Activated CD8-positive, alpha-beta memory T cell treated with anti-CD3 and anti-CD28 coated beads, Interleukin-2, amount 50 U/mL, for 4 hours (primary cell): ENCODE measurements at regions not wholly inside any gene's neighbourhood (a gene's known extent, or its start where the extent isn't known, plus 50 kb on each side); places are given as distances from the start of the nearest gene placed in this dataset.

ENCODE experiments used
- DNase-seq: peaks from one replicate; pipeline ENCODE4 v3.0.0-alpha.2; 2020

DNA sequence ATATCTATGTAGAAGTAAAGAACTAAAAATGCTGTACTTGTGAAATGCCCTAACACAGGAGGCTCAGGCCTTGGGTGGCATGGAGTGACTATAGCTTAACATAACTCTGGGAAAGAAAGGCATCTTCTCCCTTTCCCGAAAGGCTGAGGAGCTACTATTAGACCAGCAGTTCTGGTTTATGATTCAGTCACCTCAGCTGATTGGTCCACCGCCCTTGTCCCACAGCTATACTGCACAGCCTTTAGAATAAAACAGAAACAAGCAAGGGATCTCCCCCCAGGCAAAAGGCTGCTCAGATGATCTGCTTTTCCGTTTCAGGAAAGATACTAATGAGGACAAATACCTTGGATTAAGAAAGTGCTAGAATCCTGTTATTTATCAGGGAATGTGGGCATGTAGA, 171.3 kb downstream of the SNCA start:
- no peak for DNase-seq

GRCh38 chr4:89664521-89664920, 172.4 kb downstream of the SNCA start:
- no peak for DNase-seq

DNA sequence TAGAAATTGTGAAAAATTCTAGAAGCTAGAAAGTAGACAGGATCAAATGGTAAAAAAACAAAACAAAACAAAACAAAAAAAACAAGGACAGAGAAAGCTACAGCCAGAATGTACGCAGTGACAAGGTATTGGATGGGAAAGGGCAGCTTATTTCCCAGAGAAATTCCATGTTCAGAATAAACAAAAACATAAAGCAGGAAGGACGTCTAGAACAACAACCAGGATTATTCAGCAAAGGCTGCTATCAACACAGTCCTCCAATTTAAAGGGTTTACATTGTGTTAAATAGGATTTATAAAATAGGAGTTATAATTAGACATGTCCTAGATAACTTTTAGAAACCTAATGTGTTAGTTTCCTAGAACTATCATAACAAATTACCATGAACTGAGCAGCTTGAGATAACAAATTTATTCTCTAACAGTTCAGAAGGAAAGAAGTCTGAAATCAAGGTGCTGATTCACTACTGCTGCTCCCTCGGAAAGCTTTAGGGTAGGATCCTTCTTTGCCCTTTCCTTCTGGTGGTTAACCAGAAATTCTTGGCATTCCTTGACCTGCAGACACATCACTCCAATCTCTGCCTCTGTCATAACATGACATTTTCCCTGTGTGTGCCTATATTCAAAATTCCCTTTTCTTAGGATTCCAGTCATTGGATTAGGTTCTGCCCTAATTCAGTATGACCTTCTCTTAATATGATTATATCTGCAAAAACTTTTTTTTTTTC, 175.6 kb downstream of the SNCA start:
- DNase-seq, result no peak

DNA sequence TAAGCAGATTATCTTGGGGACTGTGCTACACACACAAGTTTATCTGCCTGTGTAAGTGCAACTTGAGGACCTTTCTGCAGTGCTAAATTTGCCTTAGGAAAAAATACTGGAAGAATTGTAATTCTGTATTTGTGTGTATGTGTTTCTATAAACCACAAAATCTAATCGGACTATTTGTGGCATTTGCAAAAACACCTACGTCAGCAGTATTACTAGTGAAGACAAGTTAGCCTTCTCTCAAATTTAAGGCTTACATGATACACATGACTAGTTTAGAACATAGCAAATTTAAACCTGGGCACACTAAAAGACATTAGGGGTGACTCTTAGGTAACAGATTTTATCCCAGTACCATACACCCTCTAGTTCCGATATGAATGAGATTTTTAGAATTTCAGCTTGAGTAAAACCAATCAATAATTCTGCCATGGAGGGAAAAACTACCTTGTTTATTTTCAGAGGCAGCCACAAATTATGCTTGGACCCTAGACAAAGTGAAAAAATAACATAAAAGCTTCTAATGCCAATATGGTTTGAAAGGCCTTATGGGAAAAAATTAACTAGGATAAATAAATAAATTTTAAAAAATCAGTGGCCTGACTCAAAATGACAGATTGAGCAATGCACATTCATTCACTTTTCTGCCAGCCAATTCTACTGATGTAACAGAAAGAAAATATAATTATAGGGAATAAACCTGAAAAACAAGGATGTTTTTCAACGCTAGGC, 176.4 kb downstream of the SNCA start:
- DNase-seq, result no peak

- DNase-seq, result no peak
Measured at GRCh38 chr4:89658701-89659024, 178.3 kb downstream of the SNCA start.

DNA sequence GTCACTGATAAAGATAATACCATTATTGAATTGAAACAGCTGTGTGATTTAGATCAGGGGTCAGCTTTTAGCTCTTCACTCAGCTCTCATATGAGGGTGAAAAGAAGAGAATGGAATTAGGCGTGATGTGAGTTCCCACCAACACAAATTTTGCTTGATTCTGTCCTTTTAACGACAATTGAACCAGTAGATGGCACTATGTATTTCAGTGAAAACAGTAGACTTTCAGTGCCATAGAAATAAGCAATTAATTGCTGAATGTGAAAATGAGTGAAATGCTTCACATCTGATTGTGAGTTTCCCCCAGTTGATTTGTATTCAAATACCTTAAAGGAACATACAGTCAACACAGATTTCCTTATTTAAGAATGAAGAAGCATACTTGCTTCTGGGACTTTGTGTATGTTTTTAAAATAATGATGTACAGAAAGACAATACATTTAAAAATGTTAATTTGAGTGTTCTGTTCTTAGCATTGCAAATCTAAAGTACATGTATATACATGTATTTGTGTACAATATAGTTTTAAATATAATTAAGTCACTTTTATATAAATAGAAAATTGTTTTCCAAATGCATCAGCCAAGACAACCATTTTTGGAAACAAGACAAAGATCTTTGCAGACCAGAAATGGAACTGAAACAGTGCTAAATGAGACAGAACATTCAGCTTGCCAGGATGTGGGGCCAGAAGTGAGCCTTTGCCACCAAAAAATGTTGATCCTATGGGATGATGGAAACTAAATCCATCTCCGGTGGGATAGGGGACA, 178.8 kb downstream of the SNCA start:
- DNase-seq, result no peak

- no peak for DNase-seq
Measured at GRCh38 chr4:89653012-89653411, 183.9 kb downstream of the SNCA start.

- no peak for DNase-seq
Measured at GRCh38 chr4:89645482-89645881, 191.5 kb downstream of the SNCA start.

- DNase-seq, result no peak
Measured at GRCh38 chr4:89641367-89641687, 195.6 kb downstream of the SNCA start.

DNA sequence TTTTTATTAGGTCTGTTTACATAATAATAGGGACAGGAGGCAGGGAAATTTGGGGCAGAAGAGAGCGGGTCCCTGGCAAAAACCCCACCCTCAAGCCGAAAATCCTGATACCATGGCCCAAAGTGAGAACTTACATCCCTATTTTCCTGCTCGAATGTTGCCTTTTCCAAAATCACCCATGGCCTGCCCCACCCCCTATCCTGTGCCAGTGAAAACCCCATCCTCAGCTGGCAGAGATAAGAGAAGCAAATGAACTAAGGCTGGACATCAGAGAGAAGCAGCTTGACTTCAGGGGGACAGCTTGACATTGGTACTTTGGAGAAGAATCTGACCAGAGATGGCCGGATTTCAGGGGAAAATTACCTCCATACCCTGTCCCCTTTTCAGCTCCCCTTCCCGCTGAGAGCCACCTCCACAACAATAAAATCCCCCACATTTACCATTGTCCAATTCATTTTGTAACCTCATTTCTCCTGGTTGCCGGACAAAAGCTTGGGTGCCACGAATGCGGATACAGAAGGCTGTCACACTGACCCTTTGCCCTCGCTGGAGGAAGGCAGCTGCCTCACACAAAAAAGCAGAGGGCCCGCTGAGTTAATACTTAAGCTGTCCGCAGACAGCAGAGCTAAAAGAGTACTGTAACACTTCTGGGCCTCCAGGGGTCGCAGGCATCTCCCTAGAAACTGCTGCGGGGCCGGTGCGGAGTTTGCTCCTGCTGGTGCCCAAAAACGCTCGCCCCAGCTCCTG, 196.2 kb downstream of the SNCA start:
- DNase-seq, result no peak

DNA sequence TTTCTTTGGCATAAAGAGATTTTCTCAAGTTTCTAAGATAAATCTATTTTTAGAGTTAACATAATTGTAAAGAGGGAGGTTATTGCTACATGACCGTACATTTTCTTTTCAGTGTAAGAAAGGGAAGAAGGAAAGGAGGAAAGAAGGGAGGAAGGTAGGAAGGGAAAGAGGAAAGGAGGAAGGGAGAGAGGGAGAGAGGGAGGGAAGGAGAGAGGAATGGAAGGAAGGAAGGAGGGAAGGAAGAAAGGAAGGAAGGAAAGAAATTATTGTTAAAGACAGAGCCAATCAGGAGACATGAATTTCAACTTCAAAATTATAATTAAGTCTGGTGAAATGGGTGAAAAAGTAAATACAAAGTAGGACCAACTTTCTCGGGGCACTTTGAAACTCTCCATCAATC, 197.6 kb downstream of the SNCA start:
- DNase-seq, result no peak

DNA sequence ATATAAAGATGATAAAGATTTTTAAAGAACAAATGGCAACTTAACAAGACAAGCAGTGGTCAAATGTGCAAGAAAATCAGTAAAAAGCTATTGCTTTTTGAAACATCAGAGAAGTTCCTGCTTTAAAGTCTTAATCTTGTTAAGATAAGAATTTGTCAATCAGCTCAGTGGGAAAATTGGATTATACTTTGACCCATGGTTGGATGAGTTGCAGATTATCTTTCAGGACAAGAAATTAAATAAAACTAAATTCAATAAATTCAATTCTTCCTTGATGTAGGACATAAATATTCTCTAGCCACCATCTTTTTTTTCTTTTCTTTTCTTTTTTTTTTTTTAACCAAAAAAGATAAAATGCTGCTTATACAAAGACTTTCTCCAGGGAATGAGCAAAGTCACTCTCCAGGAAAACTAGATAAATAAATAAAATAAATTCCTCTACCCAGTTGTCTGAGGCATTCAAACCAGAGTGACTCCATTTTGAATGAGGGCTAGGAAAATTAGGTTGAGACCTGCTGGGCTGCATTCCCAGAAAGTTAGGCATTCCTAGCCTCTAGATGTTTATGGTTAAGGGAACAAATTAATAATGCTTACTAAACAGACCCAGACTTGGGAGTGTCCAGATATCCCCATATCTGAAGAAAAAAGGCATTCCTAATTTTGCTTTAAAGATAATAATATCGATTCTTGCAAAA, 211.2 kb downstream of the SNCA start:
- DNase-seq, result no peak

GRCh38 chr4:89619206-89619962, 217.6 kb downstream of the SNCA start:
- no peak for DNase-seq

DNA sequence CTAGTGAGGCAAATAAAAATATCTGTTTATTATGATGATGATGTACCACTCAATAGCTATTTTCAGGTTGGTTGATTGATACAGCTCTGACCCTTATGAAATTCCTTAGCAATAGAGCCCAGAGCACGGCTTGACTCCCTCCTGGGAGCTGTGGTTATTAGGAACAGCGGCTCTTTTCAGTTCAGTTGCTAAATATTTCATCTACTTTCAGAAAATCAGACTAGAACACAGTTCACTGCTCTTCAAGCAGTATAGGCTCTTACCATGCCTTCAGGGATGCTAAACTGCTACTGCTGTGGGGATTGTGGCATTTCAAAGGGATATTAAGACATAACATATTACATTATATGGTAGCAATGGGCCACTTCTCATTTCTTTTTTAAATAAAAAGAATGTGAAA, 218.8 kb downstream of the SNCA start:
- no peak for DNase-seq

GRCh38 chr4:89617317-89617716, 219.6 kb downstream of the SNCA start:
- DNase-seq, result no peak

- no peak for DNase-seq
Measured at GRCh38 chr4:89616382-89616781, 220.6 kb downstream of the SNCA start.

- no peak for DNase-seq
Measured at GRCh38 chr4:89615051-89615450, 221.9 kb downstream of the SNCA start.

DNA sequence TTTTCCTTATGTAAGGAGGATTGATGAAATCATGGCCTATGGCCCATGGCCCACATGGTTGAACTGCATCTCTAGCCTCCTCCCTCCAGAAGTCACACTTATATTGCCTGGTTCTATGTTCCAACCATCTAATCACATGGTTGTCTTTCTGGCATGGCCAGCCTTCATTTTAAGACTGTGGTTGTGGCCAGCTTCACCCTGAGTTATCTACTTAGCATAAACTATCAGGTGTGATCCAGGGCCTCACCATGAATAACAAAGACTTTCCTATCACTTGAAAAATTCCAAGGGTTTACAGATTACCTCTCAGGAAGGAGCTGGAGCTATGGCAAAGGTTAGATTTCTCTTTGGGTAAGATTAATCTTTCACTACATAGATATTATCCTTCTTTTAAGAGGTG, 222.8 kb downstream of the SNCA start:
- DNase-seq, result no peak

GRCh38 chr4:89610236-89610635, 226.7 kb downstream of the SNCA start:
- DNase-seq, result no peak

DNA sequence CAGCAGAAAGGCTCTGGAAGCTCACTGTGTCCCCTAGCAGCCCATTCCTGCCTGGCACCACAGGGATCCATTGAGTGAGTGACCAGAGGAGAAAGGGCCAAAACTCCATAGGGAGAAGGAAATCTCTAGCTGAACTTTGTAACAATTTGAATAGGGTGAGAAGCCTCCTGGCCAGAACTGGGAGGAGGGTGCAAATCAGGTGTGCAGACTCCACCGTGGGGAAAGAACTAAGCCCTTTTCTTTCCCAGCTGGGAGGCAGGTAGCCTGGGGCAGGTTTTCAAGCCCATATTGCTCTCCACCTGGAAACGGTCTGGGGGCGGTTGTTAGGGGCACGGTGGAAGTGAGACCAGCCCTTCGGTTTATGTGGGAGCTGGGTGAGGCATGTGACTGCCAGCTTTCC, 227.2 kb downstream of the SNCA start:
- no peak for DNase-seq

DNA sequence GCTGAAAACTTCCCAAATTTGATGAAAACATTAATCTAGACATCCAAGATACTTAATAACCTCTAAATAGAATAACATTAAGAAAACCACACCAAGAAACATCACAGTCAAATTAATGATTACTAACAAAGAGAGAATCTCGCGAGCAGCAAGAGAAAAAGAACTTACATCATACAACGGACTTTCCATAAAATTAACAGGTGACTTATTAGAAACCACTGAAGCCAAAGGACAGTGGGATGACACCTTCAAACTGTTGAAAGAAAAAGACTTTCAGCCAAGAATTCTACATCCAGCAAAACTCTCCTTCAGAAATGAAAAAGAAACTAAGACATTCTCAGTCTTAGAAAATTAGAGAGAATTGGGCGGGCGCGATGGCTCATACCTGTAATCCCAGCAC, 232.0 kb downstream of the SNCA start:
- DNase-seq, result no peak

GRCh38 chr4:89599026-89599425, 237.9 kb downstream of the SNCA start:
- no peak for DNase-seq
